ENCODE measurements at regions not wholly inside any gene's neighbourhood (a gene's known extent, or its start where the extent isn't known, plus 50 kb on each side); places are given as distances from the start of the nearest gene placed in this dataset.

DNA sequence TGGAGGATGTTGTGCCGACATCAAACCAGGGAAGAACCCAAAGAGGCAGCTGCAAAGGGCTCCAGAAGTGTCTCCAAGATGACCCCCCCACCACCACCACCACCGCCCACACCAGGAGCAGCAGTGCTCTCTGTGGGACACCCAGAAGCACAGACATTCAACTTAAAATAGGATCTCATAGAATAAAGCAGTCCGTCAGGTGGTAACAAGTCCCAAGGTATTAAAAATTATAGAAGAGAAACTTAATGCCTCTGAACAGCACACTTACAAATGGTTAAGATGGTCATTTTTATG, 155.5 kb upstream of the ID2 start:
- H3K27me3 ChIP-seq (ENCODE audit: insufficient read depth, low read length, poor library complexity, severe bottlenecking), result no peaks in the 10 kb centered on the region
- no peaks in the 10 kb centered on the region for H3K36me3 ChIP-seq (ENCODE audit: insufficient read depth, low read length)
- TF ChIP-seq, protein P1, sequence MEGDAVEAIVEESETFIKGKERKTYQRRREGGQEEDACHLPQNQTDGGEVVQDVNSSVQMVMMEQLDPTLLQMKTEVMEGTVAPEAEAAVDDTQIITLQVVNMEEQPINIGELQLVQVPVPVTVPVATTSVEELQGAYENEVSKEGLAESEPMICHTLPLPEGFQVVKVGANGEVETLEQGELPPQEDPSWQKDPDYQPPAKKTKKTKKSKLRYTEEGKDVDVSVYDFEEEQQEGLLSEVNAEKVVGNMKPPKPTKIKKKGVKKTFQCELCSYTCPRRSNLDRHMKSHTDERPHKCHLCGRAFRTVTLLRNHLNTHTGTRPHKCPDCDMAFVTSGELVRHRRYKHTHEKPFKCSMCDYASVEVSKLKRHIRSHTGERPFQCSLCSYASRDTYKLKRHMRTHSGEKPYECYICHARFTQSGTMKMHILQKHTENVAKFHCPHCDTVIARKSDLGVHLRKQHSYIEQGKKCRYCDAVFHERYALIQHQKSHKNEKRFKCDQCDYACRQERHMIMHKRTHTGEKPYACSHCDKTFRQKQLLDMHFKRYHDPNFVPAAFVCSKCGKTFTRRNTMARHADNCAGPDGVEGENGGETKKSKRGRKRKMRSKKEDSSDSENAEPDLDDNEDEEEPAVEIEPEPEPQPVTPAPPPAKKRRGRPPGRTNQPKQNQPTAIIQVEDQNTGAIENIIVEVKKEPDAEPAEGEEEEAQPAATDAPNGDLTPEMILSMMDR (conservative IDR thresholded peaks at IDR 0.05; ENCODE audit: low read length), result no peak
- TF ChIP-seq EZH2phosphoT487 (IDR thresholded peaks at IDR 0.05; ENCODE audit: borderline replicate concordance), result no peak
- no peaks in the 10 kb centered on the region for H4K20me1 ChIP-seq (ENCODE audit: insufficient read depth, low read length, poor library complexity, severe bottlenecking)
- peaks cover 50% of the 10 kb centered on the region for H3K4me1 ChIP-seq (ENCODE audit: insufficient read depth, low read length, poor library complexity, severe bottlenecking)
- H3K9me2 ChIP-seq (replicated peaks; ENCODE audit: low read depth, low read length), result no peaks in the 10 kb centered on the region
- no peak overlapping the region for H3K4me2 ChIP-seq (ENCODE audit: low read depth, low read length, poor library complexity, severe bottlenecking)
- H3F3A ChIP-seq (ENCODE audit: low read depth), result no peaks in the 10 kb centered on the region
- no peaks in the 10 kb centered on the region for H3K79me2 ChIP-seq (ENCODE audit: insufficient read depth, low read length)
- no peak overlapping the region for H2AFZ ChIP-seq (ENCODE audit: low read length)
- H3K9me3 ChIP-seq (ENCODE audit: insufficient read depth, low read depth, low read length), result peaks cover 3% of the 10 kb centered on the region
- H3K4me3 ChIP-seq (ENCODE audit: low read length, poor library complexity, severe bottlenecking), result no peak overlapping the region
- H3K9ac ChIP-seq (ENCODE audit: low read depth, low read length, poor library complexity, severe bottlenecking), result peak overlapping the region; percentile 59

DNA sequence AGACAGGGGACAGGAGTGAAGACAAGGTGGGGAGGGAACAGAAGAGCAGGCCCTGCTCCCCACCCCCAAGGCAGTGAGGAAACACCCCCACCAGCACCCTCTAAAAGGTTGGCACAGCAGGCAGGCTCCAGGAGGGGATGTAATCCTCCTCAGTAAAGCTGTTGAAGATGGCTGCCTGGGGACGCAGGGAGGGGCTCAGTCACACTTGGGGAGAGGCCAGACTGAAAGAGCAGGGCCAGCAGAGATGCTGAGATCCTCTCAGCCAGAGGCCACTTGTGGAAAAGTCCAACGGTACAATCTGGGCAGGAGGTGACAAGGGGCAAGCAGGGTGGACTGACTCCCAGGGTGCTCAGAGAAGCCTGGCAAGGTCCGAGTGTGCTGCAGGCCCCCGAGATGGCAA, 154.8 kb upstream of the ID2 start:
- peaks cover 43% of the 10 kb centered on the region for H3K4me1 ChIP-seq (ENCODE audit: insufficient read depth, low read length, poor library complexity, severe bottlenecking)
- peak overlapping the region; percentile 59 for H3K9ac ChIP-seq (ENCODE audit: low read depth, low read length, poor library complexity, severe bottlenecking)
- H3K4me2 ChIP-seq (ENCODE audit: low read depth, low read length, poor library complexity, severe bottlenecking), result no peak overlapping the region
- no peaks in the 10 kb centered on the region for H3K79me2 ChIP-seq (ENCODE audit: insufficient read depth, low read length)
- H3K36me3 ChIP-seq (ENCODE audit: insufficient read depth, low read length), result no peaks in the 10 kb centered on the region; the same call in 1 of the 2 replicates
- H3K4me3 ChIP-seq (ENCODE audit: low read length, poor library complexity, severe bottlenecking), result no peak overlapping the region
- no peaks in the 10 kb centered on the region for H3K27me3 ChIP-seq (ENCODE audit: insufficient read depth, low read length, poor library complexity, severe bottlenecking)
- H3K9me3 ChIP-seq (ENCODE audit: insufficient read depth, low read depth, low read length), result peaks cover 10% of the 10 kb centered on the region
- TF ChIP-seq, protein P1 (conservative IDR thresholded peaks at IDR 0.05; ENCODE audit: low read length), result no peak
- no peak for TF ChIP-seq EZH2phosphoT487 (IDR thresholded peaks at IDR 0.05; ENCODE audit: borderline replicate concordance)
- H4K20me1 ChIP-seq (ENCODE audit: insufficient read depth, low read length, poor library complexity, severe bottlenecking), result no peaks in the 10 kb centered on the region
- peak overlapping the region; percentile 30; the same call in 1 of the 2 replicates for H2AFZ ChIP-seq (ENCODE audit: low read length)
- no peaks in the 10 kb centered on the region for H3F3A ChIP-seq (ENCODE audit: low read depth)
- H3K9me2 ChIP-seq (replicated peaks; ENCODE audit: low read depth, low read length), result no peaks in the 10 kb centered on the region

DNA sequence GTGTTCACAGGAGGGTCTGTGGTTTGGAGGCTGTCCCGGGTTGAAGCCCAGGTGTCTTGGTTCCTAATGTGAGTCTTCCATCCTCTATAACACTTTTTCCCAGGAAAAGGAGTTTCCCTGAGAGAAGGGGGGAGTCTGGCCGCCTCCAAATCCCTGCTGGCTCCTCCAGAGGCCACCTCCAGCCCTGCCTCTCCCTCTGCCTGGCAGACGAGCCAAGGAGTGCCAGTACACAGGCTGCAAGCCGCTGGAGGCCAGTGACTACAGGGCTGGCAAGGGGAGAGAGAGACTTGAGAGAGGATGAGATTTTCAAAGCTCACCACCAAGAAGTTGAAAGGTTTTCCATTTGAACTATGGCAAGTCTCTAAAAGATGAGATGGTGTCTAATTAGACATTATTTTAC, 154.2 kb upstream of the ID2 start:
- Histone ChIP-seq H3K9ac (ENCODE audit: low read depth, low read length, poor library complexity, severe bottlenecking) (peak overlapping the region; percentile 59), H3K4me1 (ENCODE audit: insufficient read depth, low read length, poor library complexity, severe bottlenecking) (peaks cover 37% of the 10 kb centered on the region)

More for the DNA sequence above, 154.2 kb upstream of the ID2 start:
- no peaks in the 10 kb centered on the region; the same call in 1 of the 2 replicates for H3K36me3 ChIP-seq (ENCODE audit: insufficient read depth, low read length)
- H3K4me3 ChIP-seq (ENCODE audit: low read length, poor library complexity, severe bottlenecking), result no peak overlapping the region
- TF ChIP-seq, protein P1 (conservative IDR thresholded peaks at IDR 0.05; ENCODE audit: low read length), result no peak
- no peak for TF ChIP-seq EZH2phosphoT487 (IDR thresholded peaks at IDR 0.05; ENCODE audit: borderline replicate concordance)
- H3K9me2 ChIP-seq (replicated peaks; ENCODE audit: low read depth, low read length), result no peaks in the 10 kb centered on the region
- no peaks in the 10 kb centered on the region for H4K20me1 ChIP-seq (ENCODE audit: insufficient read depth, low read length, poor library complexity, severe bottlenecking)
- no peaks in the 10 kb centered on the region for H3F3A ChIP-seq (ENCODE audit: low read depth)
- no peak overlapping the region for H3K4me2 ChIP-seq (ENCODE audit: low read depth, low read length, poor library complexity, severe bottlenecking)
- H2AFZ ChIP-seq (ENCODE audit: low read length), result no peak overlapping the region
- H3K79me2 ChIP-seq (ENCODE audit: insufficient read depth, low read length), result no peaks in the 10 kb centered on the region
- H3K9me3 ChIP-seq (ENCODE audit: insufficient read depth, low read depth, low read length), result peaks cover 12% of the 10 kb centered on the region
- H3K27me3 ChIP-seq (ENCODE audit: insufficient read depth, low read length, poor library complexity, severe bottlenecking), result no peaks in the 10 kb centered on the region

All from Loucy (cell line).